Stimulated activated CD4-positive, alpha-beta T cell treated with anti-CD3 and anti-CD28 coated beads, Interleukin-2, amount 100 ng/mL, for 24 hours (primary cell): ENCODE measurements at regions not wholly inside any gene's neighbourhood (a gene's known extent, or its start where the extent isn't known, plus 50 kb on each side); places are given as distances from the start of the nearest gene placed in this dataset.
"Not testable (repeated sequence)": the region's sequence is repeated elsewhere in the genome, so short reads cannot be mapped to it uniquely, and the experiment has no call there.

Experiments
- DNase-seq, 2 donors: peaks; one replicate each; pipeline ENCODE4 v3.0.0-alpha.2; 2020

DNA sequence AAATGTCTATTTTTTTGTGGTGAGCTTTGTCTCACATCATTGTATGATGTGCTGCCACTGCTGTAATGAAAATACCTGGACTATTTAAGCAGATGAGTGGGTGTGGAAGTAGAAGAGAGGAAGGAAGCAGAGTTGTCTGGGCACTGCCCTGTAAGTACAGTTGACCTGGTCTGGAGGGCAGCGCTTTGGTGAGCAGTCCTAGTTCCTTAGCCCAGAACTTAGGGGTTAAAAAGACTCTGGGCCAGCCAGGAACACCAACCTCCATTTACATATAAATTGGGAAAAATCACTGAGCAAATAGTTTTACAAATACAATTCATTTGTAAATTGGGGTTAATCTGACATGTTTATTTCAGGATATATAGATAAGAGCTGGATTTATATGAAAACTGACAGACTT is 347.1 kb upstream of the FAT1 start:
- DNase-seq = no peak

DNA sequence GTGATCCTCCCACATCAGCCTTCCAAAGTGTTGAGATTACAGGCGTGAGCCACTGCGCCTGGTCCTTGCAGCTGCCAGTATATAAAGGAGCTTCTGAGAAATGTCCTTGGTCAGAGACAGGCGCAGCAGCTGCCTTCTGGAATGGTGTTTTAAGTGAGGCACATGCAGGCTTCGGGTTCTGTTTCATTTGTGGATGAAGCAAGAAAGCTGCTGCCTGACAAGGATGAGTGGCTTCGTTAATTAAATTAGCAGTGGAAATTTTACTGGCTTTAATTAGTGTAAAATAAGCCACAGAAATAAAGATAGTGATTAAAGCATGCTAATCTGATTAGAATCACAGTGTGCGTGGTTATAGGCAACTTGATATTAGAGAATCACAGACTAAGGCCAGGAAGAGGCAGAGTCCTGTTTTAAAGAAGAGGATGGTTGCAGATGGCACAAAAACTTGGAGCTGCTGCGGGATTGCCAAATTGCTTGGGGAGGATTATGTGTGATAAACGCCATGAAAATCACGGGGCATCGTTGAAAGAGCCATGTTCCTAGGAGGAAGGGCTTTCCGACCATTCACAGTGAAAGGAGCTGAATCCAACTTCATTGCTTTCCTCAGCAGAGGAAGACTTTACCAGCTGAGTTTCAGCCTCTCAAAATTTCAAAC is 348.4 kb upstream of the FAT1 start:
- DNase-seq = no peak

GRCh38 chr4:187073820-187074219 is 350.2 kb upstream of the FAT1 start:
- no peak for DNase-seq

DNA sequence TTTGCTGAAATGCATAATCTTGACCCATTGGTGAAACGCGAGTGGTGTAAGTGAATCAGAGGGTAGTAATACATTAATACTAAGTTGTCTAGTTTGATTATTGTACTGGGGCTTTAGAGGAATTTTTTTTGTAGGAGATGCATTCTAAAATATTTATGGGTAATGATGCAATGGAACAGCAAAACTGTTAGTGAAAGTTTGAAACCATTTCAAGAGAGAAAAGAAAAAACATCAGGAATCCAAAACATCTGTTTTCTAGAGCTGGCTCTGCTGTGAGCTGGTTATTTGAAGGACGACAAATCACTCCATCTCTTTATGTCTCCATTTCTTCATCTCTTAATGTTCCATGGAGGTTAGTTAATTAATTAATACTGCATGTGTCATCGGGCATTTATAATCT is 351.9 kb upstream of the FAT1 start:
- no peak for DNase-seq

- DNase-seq = no peak
These were observed 354.2 kb upstream of the FAT1 start for GRCh38 chr4:187077744-187078401.

GRCh38 chr4:187084701-187085100 is 361.0 kb upstream of the FAT1 start:
- DNase-seq = no peak

- DNase-seq = no peak
These were observed 361.7 kb upstream of the FAT1 start for GRCh38 chr4:187085339-187085738.

DNA sequence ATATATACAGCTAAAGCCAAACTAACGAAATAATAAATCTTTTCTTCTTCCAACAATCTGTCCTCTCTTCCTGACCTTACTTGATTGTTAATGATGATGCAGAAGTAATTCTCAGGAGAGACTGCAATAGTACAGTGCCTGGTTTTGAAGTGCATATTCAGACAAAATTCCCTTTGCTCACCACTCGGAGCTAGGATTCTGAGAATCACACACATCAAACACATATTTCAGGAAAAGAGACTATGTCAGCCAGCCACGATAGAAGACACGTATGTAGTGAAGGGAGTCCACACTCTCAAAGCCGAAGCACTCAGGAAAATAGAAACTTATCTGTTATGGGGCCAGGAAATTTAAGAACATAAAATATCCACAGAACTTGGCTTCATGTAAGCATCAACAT is 362.5 kb upstream of the FAT1 start:
- DNase-seq = no peak

DNA sequence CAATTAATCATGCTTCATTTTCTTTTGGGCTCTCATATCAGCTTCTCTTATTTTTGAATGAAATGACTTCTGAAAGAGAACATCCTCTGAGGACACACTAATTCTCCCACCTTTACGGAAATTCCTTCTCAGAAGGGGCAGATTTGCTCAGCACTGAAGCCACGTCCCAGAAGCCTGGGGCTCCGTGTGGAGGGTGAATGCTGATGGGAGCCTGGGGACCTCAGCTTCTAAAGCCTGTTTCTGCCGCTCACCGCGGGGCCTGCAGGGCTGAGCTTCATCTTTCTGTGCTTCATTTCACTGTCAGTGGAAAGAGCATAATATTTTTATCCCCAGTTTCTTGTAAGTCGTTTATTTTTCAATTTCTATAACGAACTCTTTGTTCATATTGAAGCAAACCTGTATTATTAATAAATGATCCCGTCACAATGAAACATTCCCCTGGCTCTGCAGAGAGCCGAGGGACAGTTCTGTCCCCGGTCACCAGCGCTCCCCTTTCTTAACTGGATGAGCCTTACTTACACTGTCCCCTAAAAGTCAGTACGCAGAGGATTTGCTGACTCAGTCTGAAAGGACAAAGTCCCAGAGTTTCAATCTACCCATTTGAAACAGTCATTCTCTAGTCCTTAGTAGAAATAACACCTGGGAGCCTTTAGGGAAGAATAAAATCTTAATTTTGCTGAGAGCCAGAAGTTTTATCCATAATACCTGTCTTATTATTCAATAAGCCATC is 364.6 kb upstream of the FAT1 start:
- DNase-seq = no peak

GRCh38 chr4:187090401-187090800 is 366.7 kb upstream of the FAT1 start:
- DNase-seq = no peak

DNA sequence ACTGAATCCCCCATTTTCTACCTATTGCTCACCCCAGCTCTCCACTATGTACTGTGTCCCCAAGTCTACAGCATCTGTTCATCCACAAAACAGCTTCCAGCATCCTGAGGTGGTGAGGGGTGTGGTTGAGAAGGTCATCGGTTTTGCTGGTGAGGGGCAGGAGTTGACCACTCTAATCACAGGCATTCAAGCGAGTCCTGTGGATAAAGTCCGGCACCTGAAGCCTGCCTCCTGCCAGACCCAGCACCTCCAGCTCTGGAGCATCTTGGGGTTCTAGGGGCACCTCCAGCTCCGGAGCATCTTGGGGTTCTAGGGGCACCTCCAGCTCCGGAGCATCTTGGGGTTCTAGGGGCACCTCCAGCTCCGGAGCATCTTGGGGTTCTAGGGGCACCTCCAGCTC is 367.2 kb upstream of the FAT1 start:
- not testable (repeated sequence) for DNase-seq

- no peak for DNase-seq
These were observed 370.5 kb upstream of the FAT1 start for GRCh38 chr4:187094144-187094543.

GRCh38 chr4:187098429-187098828 is 374.8 kb upstream of the FAT1 start:
- no peak for DNase-seq

GRCh38 chr4:187103351-187103750 is 379.7 kb upstream of the FAT1 start:
- DNase-seq = no peak

- no peak for DNase-seq
These were observed 385.2 kb upstream of the FAT1 start for GRCh38 chr4:187108845-187109244.

- DNase-seq = no peak
These were observed 386.0 kb upstream of the FAT1 start for GRCh38 chr4:187109636-187110035.

DNA sequence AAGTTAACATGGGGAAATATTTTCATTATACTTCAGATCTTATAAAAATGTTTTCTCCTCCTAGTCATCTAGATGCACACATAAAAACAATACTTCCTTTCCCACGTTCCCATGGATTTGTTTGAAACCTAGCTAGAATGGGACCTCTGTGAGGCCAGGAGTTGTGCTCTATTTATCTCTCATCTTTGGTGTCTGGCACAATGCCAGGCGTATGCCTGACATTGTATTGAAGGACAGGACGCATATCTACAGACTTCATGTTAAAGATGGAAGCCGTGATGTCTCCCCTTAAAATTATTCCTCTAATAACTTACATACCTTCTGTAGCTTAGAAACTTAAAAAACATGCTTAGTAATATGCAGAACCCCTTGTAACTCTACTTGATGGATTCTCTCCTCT is 394.5 kb upstream of the FAT1 start:
- no peak for DNase-seq

GRCh38 chr4:187118602-187119120 is 395.0 kb upstream of the FAT1 start:
- no peak for DNase-seq

DNA sequence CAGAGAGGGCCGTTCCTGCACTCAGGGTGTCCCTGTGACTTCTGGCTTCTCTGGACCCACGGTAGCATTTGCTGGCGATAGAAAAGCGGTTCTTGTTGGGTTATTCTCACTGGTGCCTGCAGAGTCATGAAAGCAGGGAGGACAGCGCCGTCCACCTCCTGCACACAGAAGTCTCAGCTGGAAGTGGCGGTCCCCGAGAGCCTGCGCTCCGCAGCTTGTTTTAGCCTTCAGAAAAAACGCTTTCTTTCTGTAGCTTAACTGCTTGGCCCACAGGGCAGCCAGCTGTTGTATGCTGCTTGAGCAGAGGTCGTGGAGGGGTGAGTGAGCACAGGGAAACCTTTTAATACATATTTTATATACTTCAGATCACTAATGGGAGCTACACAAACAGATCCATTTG is 400.7 kb upstream of the FAT1 start:
- DNase-seq = no peak

GRCh38 chr4:187125062-187125461 is 401.4 kb upstream of the FAT1 start:
- no peak for DNase-seq

- no peak for DNase-seq
These were observed 403.8 kb upstream of the FAT1 start for GRCh38 chr4:187127456-187127855.

DNA sequence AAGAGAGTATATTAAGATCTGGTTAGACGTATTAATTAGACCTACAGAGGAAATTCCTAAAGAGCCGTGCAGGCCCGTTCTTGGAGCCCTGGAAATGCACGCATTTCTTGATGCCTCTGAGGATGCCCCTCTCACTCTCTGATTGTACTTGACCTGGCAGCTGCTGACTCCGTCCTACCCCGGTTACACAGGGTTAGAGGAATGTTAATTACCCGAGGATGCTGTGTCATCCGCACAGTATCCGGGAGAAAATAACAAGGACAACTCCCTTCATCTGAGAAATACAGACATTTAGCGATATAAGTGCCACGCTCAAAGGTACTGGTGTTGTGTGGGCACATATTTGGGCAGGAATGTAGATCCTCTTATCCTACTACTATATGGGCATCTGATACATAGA is 404.6 kb upstream of the FAT1 start:
- DNase-seq = no peak

DNA sequence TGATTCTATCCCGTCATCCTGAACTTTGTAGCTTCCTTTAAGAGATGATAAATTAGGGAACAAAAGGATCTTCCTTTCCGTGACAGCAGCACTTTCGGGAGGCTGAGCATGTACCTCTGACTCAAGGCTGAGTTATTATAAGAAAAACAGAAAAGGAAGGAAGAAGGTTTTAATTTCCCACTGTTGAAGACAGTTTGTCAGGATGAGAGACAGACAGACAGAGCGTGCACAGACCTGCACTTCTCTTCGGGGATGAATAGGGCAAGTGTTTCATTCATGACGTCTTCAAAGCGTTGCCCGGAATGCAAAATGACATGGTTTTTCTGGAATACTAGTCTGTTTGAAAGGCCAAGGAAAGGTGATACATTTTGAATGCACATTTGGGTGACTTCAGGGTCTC is 405.3 kb upstream of the FAT1 start:
- DNase-seq = no peak

GRCh38 chr4:187131826-187132225 is 408.2 kb upstream of the FAT1 start:
- DNase-seq = not testable (repeated sequence)
